GM21367 (cell line): ENCODE measurements at regions not wholly inside any gene's neighbourhood (a gene's known extent, or its start where the extent isn't known, plus 50 kb on each side); places are given as distances from the start of the nearest gene placed in this dataset.
A peak's percentile ranks its signal among the peaks of the same experiment; 100 is the strongest.

Source experiments
- ATAC-seq: cut with Tn5 transposase; IDR thresholded peaks from one replicate; pipeline ENCODE4 v1.9.1; 2021; ENCODE audit not compliant: unreplicated experiment

DNA sequence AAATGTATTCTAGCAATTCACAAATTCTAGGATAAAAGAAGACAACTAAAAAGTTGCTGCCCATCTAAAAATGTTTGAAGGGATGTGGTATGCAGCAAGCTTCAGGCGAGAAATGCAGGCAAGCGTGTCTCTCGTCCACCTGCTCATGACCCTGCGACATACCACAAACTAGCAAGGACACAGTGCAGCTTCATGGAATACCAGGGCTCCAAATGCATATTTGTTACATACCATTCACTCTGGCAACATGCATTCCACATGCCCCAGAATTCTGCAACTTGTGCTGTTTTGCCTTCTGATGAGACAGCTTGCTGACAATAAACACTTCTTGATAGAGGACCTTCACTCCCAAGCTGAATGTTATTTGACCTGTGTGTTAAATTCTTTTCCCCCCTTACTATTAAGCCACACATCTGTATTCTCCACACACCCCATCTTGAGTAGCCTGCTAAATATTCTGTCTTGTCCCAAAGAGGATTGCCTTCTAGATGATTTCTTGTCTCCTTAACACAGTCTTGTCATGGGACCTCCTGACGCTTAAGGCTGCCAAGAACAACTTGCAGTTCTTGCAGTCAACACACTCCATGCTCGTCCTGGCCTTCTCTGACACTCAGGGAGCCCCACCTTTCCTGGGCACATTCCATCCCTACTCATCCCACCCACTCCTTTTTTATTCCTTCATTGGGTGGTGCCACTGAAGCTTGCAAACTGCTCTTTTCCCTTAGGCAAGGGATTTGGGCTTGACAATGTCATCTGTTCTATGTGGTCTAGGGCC is 340.5 kb downstream of the PIK3R1 start:
- ATAC-seq: no peak

GRCh38 chr5:68557162-68557936 is 341.8 kb downstream of the PIK3R1 start:
- ATAC-seq: no peak

- ATAC-seq: no peak
Observed at GRCh38 chr5:68562308-68562707, 346.8 kb downstream of the PIK3R1 start.

- peak; percentile 64 for ATAC-seq
Observed at GRCh38 chr5:68565427-68565826, 349.9 kb downstream of the PIK3R1 start.

- no peak for ATAC-seq
Observed at GRCh38 chr5:68576805-68577204, 361.2 kb downstream of the PIK3R1 start.

- ATAC-seq: no peak
Observed at GRCh38 chr5:68582284-68582683, 366.7 kb downstream of the PIK3R1 start.

GRCh38 chr5:68587171-68587570 is 371.6 kb downstream of the PIK3R1 start:
- ATAC-seq: no peak

DNA sequence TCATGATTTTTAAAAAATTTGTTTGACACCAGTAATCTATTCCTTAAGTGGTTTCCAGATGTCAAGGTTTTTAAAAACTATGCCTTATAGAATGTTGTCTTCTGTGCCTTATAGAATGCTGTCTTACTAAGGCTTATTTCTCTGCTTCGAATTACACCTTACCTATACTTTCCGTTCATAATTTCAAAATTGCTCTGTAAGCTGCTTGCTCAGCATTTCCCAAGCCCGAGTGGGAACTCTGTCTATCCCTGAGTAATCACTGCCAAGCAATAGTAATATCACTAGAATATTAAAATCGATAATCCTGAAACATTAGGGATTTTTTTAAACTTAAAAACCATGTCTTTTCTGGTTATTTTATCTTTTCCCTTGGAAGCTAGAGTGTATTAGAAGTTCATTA is 376.3 kb downstream of the PIK3R1 start:
- ATAC-seq: no peak

DNA sequence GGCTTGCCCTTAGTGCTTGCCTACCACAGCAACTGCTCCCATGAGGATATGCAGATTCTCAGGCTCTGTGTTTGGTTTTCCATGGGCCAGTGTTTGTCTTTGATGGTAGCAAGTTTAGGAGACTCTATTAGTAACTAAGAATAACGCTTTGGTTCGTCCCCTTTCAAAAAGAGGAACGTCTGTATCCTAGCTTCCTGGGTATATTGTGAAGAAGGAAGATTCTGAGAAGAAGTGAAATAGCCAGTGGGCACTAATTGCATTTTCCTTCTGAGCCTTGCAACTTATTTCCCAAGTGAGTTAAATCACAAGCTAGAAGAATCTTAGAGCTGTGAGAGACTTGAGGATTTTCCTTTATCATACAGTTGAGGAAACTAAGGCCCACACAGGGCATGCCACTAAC is 376.8 kb downstream of the PIK3R1 start:
- ATAC-seq: no peak

DNA sequence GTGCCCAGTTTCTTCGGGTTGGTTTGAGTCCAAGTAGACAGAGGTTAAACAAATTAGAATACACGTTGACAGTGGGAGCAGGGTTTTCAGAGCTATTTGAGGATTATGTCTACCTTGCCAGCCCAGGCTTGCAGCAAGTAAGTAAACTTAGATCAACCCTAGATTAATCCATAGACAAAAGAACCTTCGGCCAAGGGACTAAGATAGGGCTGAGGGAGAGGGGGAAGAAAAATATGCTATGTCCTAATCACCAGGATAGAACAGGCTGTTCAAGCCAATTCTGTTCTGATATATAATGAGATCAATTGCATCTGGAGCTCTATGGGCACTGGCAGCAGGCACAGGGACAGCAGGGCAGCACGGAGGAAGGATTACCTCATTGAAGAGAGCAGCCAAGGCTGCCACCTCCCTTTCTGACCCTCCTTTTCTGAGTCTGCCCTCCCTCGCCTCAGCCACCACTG is 377.7 kb downstream of the PIK3R1 start:
- no peak for ATAC-seq

DNA sequence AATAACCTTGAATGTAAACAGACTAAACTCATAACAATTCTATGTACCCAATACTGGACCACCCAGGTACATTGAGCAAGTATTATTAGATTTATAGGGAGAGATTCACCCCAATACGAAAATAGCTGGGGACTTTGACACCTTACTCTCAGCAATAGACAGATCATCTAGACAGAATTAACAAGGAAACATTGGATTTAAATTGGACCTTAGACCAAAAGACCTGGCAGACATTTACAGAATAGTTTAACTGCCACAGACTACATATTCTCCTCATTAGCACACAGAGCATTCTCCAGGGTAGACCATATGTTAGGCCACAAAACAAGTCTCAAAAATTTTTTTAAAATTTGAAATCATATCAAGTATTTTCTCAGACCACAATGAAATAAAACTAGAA is 397.4 kb downstream of the PIK3R1 start:
- ATAC-seq: no peak

- no peak for ATAC-seq
Observed at GRCh38 chr5:68618501-68618900, 402.9 kb downstream of the PIK3R1 start.

GRCh38 chr5:68627001-68627400 is 411.4 kb downstream of the PIK3R1 start:
- ATAC-seq: no peak

- no peak for ATAC-seq
Observed at GRCh38 chr5:68628082-68628814, 412.7 kb downstream of the PIK3R1 start.

DNA sequence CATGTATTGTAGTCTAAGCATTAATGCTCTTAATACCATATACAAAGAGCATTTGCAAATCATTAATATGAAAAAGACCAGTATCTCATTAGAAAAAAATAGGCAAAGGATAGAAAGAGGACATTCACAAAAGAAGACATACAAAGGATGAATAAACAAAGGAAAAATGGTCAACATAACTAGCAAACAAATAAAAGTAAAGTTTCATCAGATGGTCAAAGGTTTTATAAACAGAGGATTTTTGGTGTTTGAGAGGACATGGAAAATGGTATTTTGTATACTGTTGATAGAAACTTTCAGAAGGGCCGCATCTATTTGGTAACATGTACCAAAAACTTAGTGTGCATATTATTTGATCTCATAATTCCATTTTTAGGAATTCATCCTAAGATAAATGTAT is 414.8 kb downstream of the PIK3R1 start:
- no peak for ATAC-seq

DNA sequence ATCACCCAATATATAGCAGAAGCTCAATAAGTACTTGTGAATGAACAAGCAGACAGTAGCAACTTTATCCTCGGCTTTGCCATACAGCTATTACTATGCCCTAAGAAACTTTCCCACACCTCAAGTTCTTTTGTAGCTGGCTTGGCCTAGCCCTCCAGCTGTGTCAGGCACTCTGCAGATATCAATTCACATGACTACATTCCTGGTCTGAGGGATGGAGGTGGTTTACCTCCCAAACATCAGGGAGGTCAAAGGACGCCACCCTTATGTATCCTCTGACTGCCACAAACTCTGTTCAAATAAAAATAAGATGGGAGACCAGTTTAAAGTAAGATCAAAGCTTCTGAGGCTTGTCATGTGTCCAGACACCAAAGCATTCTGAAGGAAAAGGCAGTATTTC is 416.3 kb downstream of the PIK3R1 start:
- no peak for ATAC-seq

GRCh38 chr5:68641211-68641610 is 425.7 kb downstream of the PIK3R1 start:
- ATAC-seq: peak; percentile 40

DNA sequence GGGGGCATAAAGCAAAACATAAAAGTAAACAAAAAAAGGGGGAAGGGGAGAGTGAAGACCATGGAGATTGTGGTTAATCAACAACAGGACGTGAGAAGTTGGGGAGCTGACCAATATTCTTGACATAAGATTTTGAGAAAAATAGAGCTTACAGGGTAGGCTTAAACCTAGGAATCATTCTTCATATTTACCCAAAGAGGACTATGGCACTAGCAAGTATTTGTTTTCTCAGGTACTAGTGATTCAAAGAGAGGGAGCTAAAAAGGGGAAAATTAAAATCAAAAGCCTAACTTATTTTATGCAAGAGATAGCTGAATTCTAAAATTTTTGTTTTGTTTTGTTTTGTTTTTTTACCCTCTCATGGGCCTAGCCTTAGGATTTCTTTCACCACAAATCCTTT is 427.5 kb downstream of the PIK3R1 start:
- ATAC-seq: no peak

DNA sequence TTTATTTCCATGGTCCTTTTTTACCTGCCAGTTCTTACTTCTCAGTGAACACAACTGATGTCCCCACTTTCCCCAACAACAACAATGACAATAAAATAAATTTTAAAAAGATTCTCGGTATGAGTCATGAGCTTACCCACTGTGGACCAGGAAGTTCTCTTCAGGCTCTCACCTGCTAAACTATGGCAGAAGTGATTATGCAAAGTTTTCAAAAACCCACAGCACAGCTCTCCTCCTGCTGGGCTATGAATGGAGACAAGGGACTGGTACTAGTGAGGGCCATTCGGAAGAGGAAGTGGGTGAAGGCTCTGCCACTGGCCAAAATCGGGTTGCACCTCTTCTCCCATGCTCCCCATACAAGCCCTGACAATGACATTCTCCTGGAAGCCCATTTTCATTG is 429.4 kb downstream of the PIK3R1 start:
- ATAC-seq: peak; percentile 99

DNA sequence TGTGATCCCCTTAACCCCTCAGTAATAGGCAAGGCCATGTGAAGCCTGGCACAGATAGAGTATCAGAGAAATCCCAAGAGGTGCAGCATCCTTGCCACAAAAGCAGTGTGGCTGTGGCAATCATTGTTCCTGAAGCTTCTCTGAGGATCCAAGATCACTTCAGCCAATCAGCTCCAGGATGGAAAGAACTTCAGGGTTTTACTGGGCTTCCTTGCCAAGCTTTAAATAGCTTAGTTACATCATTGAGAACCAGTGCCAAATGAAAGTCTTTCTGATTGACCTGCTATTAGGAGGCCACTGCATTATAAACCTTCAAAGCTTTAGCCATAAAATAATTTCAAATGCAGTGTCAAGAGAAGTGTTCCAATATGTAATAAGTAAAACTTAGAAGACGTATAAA is 430.6 kb downstream of the PIK3R1 start:
- ATAC-seq: no peak

DNA sequence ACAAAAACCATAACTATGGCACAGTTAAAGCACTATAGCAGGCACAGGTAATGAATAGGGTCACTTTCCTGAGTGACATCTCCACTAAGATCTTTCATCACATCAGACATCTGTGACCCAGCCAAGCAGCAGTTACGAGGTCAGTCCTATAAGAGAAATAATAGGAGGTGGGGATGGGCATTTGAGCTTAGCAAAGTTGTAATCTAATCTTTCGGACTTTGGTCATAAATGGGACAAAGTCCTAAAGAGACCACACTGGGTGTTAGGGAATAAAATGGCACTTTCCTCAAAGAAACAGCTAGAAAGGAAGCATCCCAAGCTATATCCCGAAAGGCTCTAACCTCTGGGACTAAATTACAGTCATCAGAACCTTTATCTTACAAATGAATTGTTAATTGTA is 432.2 kb downstream of the PIK3R1 start:
- ATAC-seq: no peak
